MM.1S (cell line): ENCODE measurements at regions not wholly inside any gene's neighbourhood (a gene's known extent, or its start where the extent isn't known, plus 50 kb on each side); places are given as distances from the start of the nearest gene placed in this dataset.

Experiments
- DNase-seq: peaks from one replicate; pipeline ENCODE4 v3.0.0-alpha.2; 2015
- H2AFZ ChIP-seq: fragments of 300-600 bp; sonication (generic); 2 replicates; pipeline ENCODE4 v1.6.0; 2016; ENCODE audit warnings: antibody characterized with exemption, low read length
- H3F3A ChIP-seq: fragments of 300-600 bp; sonication (generic); 2 replicates; pipeline ENCODE4 v1.6.1; 2016; ENCODE audit warnings: mild to moderate bottlenecking, antibody characterized with exemption, low read length, moderate library complexity, mixed read lengths; ENCODE audit not compliant: insufficient read depth
- H3K27ac ChIP-seq: fragments of 300-600 bp; sonication (generic); 2 replicates; pipeline ENCODE4 v1.5.1; 2016; ENCODE audit warnings: mild to moderate bottlenecking, low read length
- H3K27me3 ChIP-seq: fragments of 300-600 bp; sonication (generic); replicated peaks from 2 replicates; pipeline ENCODE4 v1.6.0; 2016; ENCODE audit warnings: low read length; ENCODE audit not compliant: insufficient read depth
- H3K36me3 ChIP-seq: fragments of 300-600 bp; sonication (generic); replicated peaks from 2 replicates; pipeline ENCODE4 v1.6.1; 2016; ENCODE audit warnings: mild to moderate bottlenecking, low read length, mixed read lengths; ENCODE audit not compliant: insufficient read depth
- H3K4me1 ChIP-seq: fragments of 300-600 bp; sonication (generic); 2 replicates; pipeline ENCODE4 v1.6.1; 2016; ENCODE audit warnings: low read length, mixed read lengths
- H3K4me2 ChIP-seq: fragments of 300-600 bp; sonication (generic); 2 replicates; pipeline ENCODE4 v1.6.0; 2016; ENCODE audit warnings: low read depth, low read length
- H3K4me3 ChIP-seq: fragments of 300-600 bp; sonication (generic); 2 replicates; pipeline ENCODE4 v1.5.1; 2016; ENCODE audit warnings: low read length, mixed read lengths
- H3K79me2 ChIP-seq: fragments of 300-600 bp; sonication (generic); 2 replicates; pipeline ENCODE4 v1.6.1; 2016; ENCODE audit warnings: mixed run types, low read length, mixed read lengths
- H3K9ac ChIP-seq: fragments of 300-600 bp; sonication (generic); 2 replicates; pipeline ENCODE4 v1.6.1; 2016; ENCODE audit warnings: low read length, mixed read lengths
- H3K9me2 ChIP-seq: fragments of 300-600 bp; sonication (generic); replicated peaks from 2 replicates; pipeline ENCODE4 v1.6.1; 2016; ENCODE audit warnings: mild to moderate bottlenecking, low read length, mixed read lengths; ENCODE audit not compliant: insufficient read depth
- H3K9me3 ChIP-seq: fragments of 300-600 bp; sonication (generic); replicated peaks from 2 replicates; pipeline ENCODE4 v1.6.1; 2016; ENCODE audit warnings: mild to moderate bottlenecking, low read length, mixed read lengths; ENCODE audit not compliant: insufficient read depth
- H4K20me1 ChIP-seq: fragments of 300-600 bp; sonication (generic); 2 replicates; pipeline ENCODE4 v1.6.1; 2016; ENCODE audit warnings: mild to moderate bottlenecking, low read length, moderate library complexity, mixed read lengths; ENCODE audit not compliant: insufficient read depth
- EZH2 ChIP-seq: fragments of 300-600 bp; sonication (generic); optimal IDR thresholded peaks from 2 replicates; pipeline ENCODE3; 2017; ENCODE audit warnings: low read depth, mild to moderate bottlenecking, antibody characterized with exemption, low read length, mixed read lengths
- EZH2phosphoT487 ChIP-seq: fragments of 300-600 bp; sonication (generic); IDR thresholded peaks from 2 replicates; pipeline ENCODE4 v1.6.1; 2018; ENCODE audit warnings: antibody characterized with exemption, low read length
- TF ChIP-seq, protein P1 (sequence below): fragments of 300-600 bp; sonication (generic); IDR thresholded peaks from 2 replicates; pipeline ENCODE4 v1.5.1; 2016; ENCODE audit warnings: antibody characterized with exemption, low read length, mixed read lengths

DNA sequence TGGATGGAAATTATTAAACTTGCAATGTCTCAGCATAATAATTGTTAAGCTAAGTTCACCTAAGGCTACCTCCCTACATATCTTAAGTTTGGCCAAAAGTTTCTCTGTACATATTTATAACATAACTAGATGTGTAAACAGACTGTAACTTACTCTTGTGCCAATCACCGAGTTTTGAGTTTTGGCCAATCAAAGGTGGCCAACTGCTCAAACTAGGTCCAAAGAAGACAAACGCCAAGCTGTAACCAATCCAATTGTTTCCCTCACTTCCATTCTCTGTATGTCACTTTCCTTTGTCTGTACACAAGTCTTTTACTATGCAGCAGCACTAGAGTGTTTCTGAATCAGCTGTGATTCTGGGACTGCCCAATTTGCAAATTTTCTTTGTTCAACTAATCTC is 197.8 kb downstream of the LYPLAL1 start:
- Histone ChIP-seq H4K20me1 (no peaks in the 10 kb centered on the region), H3K4me2 (no peak overlapping the region), H3K4me1 (no peaks in the 10 kb centered on the region), H3K9ac (no peak overlapping the region), H3F3A (no peaks in the 10 kb centered on the region), H3K27me3 (no peaks in the 10 kb centered on the region), H3K27ac (no peak overlapping the region), H3K9me2 (no peaks in the 10 kb centered on the region), H3K79me2 (no peaks in the 10 kb centered on the region), H2AFZ (no peak overlapping the region), H3K36me3 (no peaks in the 10 kb centered on the region), H3K9me3 (no peaks in the 10 kb centered on the region), H3K4me3 (no peak overlapping the region)
- TF ChIP-seq EZH2 = no peak
- TF ChIP-seq EZH2phosphoT487 = no peak
- TF ChIP-seq, protein P1, sequence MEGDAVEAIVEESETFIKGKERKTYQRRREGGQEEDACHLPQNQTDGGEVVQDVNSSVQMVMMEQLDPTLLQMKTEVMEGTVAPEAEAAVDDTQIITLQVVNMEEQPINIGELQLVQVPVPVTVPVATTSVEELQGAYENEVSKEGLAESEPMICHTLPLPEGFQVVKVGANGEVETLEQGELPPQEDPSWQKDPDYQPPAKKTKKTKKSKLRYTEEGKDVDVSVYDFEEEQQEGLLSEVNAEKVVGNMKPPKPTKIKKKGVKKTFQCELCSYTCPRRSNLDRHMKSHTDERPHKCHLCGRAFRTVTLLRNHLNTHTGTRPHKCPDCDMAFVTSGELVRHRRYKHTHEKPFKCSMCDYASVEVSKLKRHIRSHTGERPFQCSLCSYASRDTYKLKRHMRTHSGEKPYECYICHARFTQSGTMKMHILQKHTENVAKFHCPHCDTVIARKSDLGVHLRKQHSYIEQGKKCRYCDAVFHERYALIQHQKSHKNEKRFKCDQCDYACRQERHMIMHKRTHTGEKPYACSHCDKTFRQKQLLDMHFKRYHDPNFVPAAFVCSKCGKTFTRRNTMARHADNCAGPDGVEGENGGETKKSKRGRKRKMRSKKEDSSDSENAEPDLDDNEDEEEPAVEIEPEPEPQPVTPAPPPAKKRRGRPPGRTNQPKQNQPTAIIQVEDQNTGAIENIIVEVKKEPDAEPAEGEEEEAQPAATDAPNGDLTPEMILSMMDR = no peak
- DNase-seq = no peak

DNA sequence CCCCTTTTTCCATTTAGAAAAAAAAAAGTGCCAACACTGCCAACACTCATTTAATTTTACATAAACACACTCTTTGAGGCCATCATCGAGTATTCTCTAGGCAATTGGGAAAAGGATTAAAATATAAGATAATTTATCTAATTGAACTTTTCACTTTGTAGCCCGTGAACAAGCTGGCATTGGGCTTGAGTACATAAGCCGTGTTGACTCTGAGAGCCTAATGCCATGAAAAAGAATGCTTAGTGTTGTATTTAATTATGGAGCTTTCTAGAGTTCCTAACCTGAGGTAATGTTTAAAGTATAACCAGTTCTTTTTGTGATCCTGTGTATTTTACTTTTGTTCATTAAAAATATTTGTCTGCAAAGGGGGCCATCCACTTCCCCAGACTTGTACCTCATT is 193.8 kb downstream of the LYPLAL1 start:
- no peak overlapping the region for H3K27ac ChIP-seq
- H3K79me2 ChIP-seq = no peaks in the 10 kb centered on the region
- no peak overlapping the region for H2AFZ ChIP-seq
- TF ChIP-seq EZH2phosphoT487 (no peak), EZH2 (no peak)
- TF ChIP-seq, protein P1 = no peak
- no peaks in the 10 kb centered on the region for H3K9me3 ChIP-seq
- H3K4me1 ChIP-seq = no peaks in the 10 kb centered on the region
- H3K9me2 ChIP-seq = no peaks in the 10 kb centered on the region
- no peaks in the 10 kb centered on the region for H4K20me1 ChIP-seq
- no peaks in the 10 kb centered on the region for H3K36me3 ChIP-seq
- H3K27me3 ChIP-seq = no peaks in the 10 kb centered on the region
- H3K4me3 ChIP-seq = no peak overlapping the region
- H3K9ac ChIP-seq = no peak overlapping the region
- no peaks in the 10 kb centered on the region for H3F3A ChIP-seq
- no peak for DNase-seq
- H3K4me2 ChIP-seq = no peak overlapping the region

DNA sequence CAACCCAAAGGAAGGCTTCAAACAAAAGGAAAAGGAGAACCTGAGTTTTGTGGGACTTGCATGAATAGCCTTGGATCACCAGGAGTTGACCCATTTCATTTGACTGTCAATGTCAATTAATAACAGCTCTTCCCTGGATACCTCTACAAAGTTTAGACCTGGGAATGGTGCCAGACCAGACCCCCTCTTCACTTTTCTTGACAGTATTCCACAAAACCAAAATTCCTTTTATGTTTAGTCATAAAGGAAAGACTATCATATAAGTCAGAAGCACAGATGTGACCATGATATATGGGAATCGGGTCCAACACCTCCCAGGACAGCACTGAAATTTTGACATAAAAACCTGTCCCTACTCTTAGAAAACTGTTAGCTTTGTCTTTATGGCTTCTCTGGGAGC is 191.8 kb downstream of the LYPLAL1 start:
- H4K20me1 ChIP-seq = no peaks in the 10 kb centered on the region
- no peak overlapping the region for H3K4me3 ChIP-seq
- H3K27me3 ChIP-seq = no peaks in the 10 kb centered on the region
- H3F3A ChIP-seq = no peaks in the 10 kb centered on the region
- no peaks in the 10 kb centered on the region for H3K36me3 ChIP-seq
- DNase-seq = no peak
- no peaks in the 10 kb centered on the region for H3K9me2 ChIP-seq
- H3K9me3 ChIP-seq = no peaks in the 10 kb centered on the region
- TF ChIP-seq EZH2phosphoT487 (no peak), EZH2 (no peak)
- TF ChIP-seq, protein P1 = no peak
- H3K27ac ChIP-seq = no peak overlapping the region
- H3K4me1 ChIP-seq = no peaks in the 10 kb centered on the region
- H3K79me2 ChIP-seq = no peaks in the 10 kb centered on the region
- H2AFZ ChIP-seq = no peak overlapping the region
- H3K4me2 ChIP-seq = no peak overlapping the region
- H3K9ac ChIP-seq = no peak overlapping the region
